Medulla oblongata (tissue), 1 donor: ENCODE measurements at regions not wholly inside any gene's neighbourhood (a gene's known extent, or its start where the extent isn't known, plus 50 kb on each side); places are given as distances from the start of the nearest gene placed in this dataset.
A peak's percentile ranks its signal among the peaks of the same experiment; 100 is the strongest.

ENCODE experiments used
- DNase-seq: peaks from one replicate; pipeline ENCODE4 v3.0.0-alpha.2; 2015; ENCODE audit errors: extremely low spot score

DNA sequence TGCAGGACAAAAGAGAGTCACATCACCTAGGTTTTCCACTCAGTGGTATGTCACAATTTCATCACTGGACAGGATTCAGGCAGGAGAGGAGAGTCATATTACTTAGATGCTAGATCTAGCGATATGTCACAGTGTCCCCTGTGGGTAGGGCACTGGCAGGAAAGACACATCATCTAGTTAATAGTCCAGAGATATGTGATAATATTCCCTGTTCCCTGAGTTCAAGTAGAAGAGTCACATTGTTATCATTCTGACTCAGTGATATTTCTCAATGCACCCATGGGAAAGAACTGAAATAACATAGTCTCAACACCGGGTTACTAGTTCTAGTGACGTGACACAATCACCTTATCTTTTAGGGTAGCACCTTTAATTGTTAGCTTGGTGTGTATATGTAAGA, 944.0 kb upstream of the TSPY4 start:
- DNase-seq, result no peak

DNA sequence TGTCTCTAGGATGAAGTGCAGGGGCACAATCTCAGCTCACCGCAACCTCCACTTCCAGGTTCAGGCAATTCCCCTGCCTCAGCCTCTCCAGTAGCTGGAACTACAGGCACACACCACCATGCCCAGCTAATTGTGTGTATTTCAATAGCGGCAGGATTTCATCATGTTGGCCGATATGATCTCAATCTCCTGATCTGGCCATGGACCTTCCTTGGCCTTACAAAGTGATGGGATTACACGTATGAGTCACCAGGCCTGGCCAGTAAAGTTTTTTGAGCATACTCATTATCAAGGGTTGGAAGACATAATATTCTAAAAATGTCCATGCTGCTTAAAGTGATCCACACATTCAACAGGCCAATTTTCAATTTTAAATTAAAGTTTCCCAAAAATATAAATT, 914.4 kb upstream of the TSPY4 start:
- DNase-seq, result no peak

DNA sequence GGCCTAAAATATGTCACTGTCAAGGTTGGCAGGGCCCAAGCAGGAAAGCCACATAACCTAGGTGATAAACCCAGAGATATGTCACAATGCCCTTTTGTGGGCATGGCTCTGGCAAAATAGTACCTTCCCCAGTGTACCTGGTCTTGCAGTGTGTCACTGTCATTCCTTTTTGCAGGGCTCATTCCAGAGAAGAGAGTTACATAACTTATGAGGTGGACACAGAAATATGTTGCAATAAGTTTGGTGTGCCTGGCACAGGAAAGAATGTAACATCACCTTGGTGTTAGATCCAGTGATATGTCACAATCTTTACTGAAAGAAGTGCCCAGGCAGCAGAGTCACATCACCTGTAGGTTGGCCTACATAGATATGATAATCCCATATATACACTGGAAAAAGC, 910.8 kb upstream of the TSPY4 start:
- DNase-seq, result no peak

DNA sequence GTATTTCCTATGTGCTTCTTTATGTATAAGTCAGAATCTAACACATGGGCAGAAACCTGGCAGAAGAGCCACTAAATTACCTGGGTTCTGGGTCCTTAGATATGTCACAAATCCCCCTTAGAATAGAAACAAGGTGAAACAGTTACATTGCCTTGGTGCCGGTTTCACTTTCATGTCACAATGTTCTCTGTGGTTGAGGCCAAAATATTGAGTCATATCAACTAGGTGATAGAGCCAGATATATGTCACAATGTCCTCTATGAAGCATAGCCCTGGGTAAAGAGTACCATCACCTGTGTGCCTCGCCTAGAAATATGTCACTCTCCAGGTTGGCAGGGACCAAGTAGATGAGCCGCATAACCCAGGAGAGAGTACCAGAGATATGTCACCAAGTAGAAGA, 899.8 kb upstream of the TSPY4 start:
- no peak for DNase-seq

DNA sequence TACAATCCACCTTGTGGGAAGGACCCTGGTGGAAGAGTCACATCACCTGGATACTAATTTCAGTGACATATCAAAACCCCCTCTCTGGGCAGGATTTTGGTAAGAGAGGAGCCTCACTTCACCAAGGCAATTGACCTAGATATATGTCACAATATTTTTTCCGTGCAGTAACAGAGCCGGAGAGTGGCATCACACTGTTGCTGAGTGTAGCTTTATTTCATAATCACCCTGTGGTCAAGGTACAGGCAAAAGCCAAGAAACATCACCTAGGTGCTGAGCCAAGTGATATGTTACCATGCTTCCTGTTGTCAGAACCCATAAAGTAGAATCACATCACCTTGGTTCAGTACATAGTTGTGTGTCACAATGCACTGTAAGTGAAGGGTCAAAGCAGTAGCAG, 895.2 kb upstream of the TSPY4 start:
- DNase-seq, result no peak

DNA sequence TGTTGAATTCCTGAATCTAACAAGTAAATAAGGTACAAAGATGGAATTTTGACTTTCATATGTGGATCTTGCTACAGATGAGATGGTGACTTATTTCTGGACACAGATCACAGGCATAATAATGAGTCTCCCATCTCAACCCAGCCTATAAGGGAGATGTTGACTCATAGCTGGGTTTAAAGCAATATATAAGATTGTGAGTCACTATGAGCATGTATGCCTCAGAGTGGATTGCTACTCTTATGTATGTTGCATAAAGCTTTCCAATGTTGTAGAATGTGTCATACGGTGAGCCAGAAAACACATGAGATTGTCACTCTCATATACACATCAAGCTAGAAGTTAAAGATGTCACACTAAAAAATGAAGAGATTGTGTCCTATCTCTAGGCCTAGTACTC, 884.3 kb upstream of the TSPY4 start:
- DNase-seq, result no peak

DNA sequence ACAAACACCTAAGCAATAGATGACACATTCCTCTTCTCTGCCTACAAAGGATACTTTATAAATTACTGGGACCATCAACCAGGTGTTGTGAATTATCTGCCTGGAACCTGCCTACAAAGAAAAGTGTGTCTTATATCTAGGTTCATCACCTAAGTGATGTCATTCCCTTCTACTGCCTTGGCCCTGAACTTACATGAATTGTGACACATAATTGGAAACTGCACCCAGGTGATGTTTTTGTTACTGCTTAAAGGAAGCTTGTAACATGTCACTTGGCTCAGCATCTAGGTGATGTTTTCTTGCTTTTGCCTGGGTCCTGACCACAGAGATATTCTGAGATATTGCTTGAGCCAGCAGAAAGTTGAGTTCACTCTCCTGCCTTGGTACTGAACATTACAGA, 870.5 kb upstream of the TSPY4 start:
- DNase-seq, result no peak

DNA sequence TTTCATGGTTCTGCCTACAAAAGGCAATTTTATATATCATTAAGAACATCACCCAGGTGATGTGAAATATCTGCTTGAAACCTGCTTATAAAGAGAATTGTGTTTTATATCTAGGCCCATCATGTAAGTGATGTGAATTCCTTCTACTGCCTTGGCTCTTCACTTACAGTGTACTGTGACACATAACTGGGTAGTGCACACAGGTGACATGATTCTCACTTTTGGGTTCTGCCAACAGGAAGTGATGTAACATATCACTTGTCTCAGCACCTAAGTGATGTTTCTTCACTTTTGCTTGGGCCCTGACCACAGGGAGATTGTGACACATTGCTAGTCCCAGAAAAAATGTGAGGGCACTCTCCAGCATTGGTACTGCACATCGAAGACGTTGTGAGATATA, 867.0 kb upstream of the TSPY4 start:
- no peak for DNase-seq

DNA sequence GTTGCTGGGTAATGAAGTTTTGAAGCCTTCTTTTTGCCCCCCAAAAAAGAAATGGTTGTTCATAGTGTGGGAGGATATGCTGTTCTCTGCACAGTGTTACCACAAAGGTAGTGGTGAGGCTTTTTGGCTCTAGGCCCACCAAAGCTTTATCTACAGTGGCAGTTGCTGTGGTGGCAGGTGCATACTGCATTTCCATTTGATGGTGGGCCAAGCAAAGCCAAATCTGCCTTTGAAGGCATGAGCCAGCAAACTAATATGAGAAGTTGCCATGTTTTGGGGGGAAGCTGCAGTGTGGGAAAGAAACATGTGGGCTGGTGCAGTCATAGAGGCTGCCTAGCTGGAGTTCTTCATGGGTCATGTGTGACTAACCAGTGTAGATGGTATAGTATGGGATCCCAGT, 858.1 kb upstream of the TSPY4 start:
- no peak for DNase-seq

DNA sequence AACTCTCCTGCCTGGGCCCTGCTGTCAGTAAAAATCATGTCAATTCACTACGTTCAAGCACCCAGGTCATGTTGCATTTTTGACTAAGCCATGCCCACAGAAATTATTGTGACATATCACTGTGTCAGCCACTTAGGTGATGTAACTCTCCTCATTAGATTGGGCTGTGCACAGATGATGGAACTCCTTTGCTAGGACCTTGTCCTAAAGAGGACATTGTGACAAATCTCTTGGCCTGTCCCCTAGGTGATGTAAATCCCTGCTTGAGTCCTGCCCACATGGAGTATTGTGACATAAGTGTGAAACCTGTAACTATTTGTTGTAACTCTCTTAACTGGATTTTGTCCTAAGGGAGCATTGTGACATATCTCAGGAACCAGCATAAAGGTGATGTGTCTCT, 848.3 kb upstream of the TSPY4 start:
- no peak for DNase-seq

DNA sequence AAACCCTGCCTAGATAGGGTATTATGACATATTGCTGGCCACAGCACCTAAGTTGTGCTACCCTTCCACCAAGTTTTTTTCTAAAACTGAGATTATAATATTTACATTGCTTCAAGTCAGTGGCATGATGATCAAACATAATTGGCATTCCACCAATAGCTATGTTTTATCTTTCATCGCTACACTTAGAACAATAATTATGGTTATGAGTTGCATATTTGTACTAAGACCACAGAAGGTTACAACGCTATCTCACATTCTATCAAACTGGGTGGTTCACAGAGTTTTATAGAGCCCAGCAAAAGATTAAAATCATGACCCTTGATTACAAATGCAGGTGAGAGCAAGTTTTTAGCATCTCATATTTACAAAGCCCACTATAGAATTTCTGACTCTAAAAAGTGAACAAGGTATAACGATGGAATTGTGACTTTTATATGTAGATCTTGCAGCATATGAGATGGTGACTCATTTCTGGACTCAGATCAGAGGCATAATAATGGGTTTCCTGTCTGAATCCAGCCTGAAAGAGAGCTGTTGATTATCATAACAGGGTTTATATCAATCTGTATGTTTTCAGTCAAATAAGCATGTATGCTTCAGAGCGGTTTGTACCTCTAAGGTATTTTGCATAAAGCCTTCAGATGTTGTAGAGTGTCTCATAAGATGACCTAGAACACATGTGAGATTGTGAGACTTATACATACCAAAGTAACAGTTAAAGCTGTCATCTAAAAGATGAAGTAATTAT, 847.2 kb upstream of the TSPY4 start:
- no peak for DNase-seq

DNA sequence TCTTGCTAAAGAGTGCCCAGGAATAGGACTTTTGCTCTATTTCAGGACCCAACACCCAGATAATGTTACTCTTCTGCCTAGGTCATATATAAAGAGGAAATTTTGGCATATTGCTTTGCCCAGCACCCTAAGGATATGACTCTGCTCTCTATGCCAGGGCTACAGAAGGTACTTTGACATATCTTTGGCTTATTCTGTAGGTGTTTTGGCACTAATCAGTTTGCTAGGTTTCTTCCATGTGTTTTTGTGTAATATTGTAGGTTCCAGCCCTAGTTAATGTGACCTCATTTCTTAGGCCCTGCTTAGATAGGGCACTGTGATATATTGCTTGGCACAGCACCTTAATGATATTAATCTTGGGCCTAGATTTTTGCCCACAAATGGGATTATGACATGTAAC, 842.9 kb upstream of the TSPY4 start:
- no peak for DNase-seq

DNA sequence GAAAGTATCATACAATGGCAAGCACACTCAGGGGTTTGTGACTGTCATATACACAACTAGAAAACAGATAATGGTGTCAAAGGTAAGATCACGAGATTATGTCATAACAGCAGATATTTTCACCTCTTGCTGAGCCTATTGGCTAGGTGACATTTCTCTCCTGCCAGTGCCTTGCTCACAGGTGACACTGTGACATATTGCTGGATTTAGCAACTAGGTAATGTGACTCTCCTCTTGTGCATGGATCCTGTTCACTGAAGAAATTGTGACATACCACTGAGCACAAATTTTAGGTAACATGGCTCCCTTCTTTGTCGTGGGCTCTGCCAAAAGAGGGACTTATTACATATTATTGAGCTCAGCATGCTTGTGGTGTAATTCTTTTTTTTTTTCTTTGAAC, 842.0 kb upstream of the TSPY4 start:
- DNase-seq, result no peak

DNA sequence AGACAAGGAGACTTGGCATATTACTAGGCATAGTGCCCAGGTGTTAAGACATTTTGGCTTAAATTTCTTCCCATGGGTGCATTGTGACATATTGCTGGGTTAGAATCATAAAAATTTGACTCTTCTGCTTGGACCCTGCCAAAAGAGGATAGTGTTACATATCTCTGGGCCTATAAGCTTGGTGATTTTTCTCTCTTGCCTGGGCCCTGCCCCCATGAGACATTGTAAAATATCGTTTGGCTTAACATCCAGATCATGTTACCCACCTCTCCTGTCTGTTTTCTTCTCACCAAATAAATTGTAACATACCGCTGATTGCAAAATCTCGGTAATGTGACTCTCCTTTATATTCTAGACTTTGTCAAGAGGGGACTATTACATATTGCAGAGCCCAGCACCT, 836.4 kb upstream of the TSPY4 start:
- no peak for DNase-seq

DNA sequence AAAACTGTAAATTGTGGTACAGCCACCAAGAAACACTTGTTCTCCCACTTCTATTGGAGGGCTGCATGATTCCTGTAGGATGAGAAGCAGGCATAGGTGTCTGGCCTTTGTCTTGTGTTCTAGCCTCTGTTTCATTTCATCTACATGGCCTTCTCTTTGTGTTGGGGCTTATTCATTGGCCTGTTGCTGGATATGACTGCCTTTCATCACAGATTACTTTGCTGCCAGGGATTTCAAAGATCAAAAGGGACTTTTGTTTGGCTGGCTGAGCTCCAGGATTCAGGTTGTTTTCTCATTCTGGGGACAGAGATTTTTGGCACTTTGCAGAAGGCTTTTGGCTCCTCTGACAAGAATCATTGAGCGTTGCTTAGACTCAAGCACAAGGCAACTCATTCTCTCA, 803.8 kb upstream of the TSPY4 start:
- no peak for DNase-seq

DNA sequence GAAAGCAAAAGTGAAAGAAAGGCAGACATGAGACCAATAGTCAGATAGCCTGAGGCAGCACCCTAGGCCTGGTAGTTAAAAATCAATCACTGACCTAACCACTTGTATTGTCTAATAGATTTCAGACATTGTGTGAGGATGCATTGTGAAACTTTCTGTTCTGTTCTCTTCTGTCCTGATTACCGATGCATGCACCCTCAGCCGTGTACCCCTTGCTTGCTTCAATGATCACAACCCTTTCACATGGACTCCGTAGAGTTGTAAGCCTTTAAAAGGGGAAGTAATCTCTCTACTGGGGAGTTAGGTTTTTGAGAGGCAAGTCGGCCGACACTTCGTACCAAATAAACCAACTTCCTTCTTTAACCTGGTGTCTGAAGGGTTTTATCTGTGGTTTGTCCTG, 801.6 kb upstream of the TSPY4 start:
- peak; percentile 66 for DNase-seq

DNA sequence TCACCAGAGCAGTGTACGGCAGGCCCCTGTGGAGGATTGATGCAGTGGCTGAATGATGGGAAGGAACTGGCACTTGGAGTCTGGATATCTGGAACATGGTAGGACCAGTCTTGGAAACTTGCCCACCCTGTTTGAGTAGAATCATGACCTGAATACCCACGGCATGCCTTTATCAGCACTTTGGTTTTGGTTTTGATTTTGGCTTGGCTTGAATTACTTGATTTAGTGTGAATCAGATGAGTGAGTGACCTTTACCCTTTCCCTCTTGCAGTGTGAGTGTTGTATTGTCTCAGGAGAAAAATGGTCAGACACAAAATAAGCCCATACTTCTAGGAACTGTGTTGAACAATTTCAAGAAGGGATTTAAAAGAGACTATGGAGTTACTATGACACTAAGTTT, 801.0 kb upstream of the TSPY4 start:
- peak; percentile 2 for DNase-seq

DNA sequence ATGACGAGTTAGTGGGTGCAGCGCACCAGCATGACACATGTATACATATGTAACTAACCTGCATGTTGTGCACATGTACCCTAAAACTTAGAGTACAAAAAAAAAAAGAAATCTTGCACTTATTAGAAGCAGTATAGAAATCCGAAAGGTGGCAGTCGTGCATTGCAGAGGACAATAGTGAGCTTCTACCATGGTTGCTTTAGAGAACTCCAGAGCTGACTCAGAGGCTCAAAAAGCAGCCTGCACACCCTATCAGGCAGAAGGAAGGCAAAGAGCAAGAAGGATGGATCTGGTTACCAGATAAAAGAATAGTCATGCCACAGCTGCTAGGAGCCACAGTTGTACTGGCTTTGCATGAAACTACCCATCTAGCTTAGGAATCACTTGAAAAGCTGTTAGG, 796.0 kb upstream of the TSPY4 start:
- no peak for DNase-seq

DNA sequence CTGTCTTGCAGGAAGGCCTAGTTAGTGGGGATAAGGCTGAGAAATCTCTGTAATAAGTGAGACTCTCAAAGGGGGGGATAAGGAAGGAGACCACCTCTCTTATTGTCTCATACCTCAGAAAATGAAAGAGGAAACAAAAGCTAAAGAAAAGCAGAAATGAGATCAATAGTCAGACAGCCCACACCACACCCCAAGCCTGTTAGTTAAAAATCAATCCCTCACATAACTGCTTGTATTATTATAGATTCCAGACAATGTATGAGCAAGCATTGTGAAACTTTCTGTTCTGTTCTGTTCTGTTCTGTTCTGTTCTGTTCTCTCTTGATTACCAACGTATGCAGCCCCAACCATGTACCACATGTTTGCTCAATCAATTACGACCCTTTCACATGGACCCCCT, 792.5 kb upstream of the TSPY4 start:
- no peak for DNase-seq

DNA sequence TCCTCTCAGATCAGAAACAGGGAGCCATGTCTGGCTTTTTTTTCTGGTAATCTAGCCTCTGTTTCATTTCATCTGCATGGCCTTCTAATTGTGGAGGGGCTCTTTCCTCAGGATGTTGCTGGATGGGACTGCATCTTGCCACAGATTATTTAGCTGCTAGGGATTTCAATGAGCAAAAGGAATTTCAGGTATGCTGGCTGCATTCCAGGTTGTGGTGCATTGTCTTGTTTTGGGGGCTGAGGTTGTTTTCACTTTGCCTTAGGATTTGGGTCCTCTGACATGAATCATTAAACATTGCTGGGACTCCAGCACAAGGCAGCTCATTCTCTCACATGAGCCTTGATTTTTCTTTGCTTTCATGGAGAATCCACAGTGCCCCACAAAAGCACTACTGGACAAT, 789.3 kb upstream of the TSPY4 start:
- DNase-seq, result no peak

DNA sequence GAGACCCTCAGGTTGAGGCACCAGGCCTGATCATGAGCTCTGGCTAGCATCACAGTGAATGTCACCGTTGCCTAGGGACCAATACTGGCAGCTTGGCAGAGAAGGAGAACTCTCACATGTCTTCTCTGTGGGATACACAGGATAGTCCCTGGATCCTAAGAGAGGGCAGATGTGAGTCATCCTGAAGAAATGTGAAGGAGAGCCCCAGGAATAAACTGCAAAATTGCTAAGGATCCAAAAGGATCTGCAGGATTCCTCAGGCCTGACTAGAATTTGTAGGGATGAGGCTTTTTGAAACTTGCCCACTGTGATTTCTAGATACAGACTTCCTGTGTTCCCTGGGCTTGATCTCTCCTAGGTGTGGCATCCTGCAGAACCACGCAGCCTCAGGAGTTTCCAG, 785.9 kb upstream of the TSPY4 start:
- DNase-seq, result no peak

DNA sequence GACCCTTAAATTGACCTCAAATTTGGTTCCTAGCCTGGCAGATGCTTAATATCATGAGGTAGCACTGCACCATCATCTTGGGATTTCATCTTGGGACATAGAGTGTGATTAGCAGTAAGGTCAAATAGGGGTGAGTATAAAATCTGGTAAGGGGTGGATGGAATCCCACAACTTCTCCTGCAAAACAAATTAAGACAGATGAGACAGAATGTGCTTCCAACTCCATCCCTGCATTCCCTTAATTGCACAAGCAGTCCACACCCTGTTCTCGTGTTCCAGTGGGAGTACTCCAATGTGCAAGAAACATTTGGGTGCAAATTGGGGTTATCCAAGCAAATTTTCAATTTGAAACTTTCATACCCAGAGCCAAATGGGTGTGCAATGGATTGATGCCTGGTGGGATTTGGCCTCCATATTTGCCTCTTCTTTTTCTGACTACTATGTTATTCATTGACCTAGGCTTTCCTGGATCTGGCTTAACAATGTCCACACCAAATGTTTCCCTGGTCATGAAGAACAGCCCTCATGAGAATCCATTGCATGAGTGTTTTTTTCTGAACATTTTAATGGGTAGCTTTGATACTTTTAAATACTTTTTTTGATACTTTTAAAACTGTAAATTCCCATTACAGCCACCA, 785.0 kb upstream of the TSPY4 start:
- no peak for DNase-seq

DNA sequence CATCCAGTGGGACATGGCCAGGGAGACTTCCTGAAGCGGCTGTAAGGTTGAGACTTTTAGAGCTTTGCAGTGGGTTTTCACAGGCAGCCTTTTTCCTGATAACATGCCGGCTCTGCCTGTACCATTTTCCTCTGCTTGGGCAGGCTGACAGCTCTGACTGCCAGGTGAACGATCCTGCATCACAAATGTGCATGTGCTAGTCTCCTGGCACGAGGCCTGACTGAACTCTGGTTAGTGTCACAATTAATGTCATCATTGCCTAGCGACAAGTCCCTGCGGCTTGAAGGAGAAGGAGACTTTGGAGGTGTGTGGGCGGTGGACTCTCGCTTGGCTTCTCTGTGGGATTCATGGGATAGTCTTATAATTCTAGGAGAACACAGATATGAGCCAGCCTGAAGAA, 783.6 kb upstream of the TSPY4 start:
- no peak for DNase-seq

DNA sequence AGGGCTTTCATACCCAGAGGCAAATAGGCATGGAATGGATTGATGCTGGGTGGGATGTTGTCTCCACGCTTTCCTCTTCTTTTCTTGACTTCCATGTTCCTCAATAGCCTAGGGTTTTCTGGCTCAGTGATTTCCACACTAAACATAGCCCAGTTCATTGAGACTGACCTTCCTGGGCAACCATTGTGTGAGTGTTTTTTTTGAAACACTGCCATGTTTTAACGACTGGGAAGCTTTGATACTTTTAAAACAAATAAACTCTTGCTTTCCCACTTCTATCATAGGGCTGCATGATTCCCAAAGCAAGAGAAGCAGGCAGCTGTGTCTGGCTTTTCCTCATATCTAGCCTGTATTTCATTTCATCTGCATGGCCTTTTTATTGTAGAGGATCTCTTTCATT, 775.9 kb upstream of the TSPY4 start:
- DNase-seq, result no peak
